Mesothelial cell of epicardium (in vitro differentiated cells): ENCODE measurements at regions not wholly inside any gene's neighbourhood (a gene's known extent, or its start where the extent isn't known, plus 50 kb on each side); places are given as distances from the start of the nearest gene placed in this dataset.

Source experiments
- DNase-seq, 2 experiments: peaks; one replicate each; pipeline ENCODE4 v3.0.0; 2021; ENCODE audit warnings: low spot score in 2 of 2; ENCODE audit not compliant: unreplicated experiment in 2 of 2
- H3K27ac Mint-ChIP-seq: 2 replicates; pipeline ENCODE4 v1.8.0; 2021; ENCODE audit warnings: mixed read lengths
- H3K27me3 Mint-ChIP-seq: 2 replicates; pipeline ENCODE4 v1.8.0; 2021; ENCODE audit warnings: low read depth, mixed read lengths
- H3K36me3 Mint-ChIP-seq: 2 replicates; pipeline ENCODE4 v1.8.0; 2021; ENCODE audit warnings: mixed read lengths
- H3K4me1 Mint-ChIP-seq: 2 replicates; pipeline ENCODE4 v1.8.0; 2021; ENCODE audit warnings: mixed read lengths
- H3K4me3 Mint-ChIP-seq: 2 replicates; pipeline ENCODE4 v1.8.0; 2021; ENCODE audit warnings: mild to moderate bottlenecking, moderate library complexity, mixed read lengths
- H3K9me3 Mint-ChIP-seq: 2 replicates; pipeline ENCODE4 v1.8.0; 2021; ENCODE audit warnings: mixed read lengths
- TF ChIP-seq, protein P1 (sequence below): fragments of 200-600 bp; sonication (generic); IDR thresholded peaks from one replicate; pipeline ENCODE4 v1.5.0; 2021; ENCODE audit warnings: antibody characterized with exemption; ENCODE audit not compliant: unreplicated experiment

DNA sequence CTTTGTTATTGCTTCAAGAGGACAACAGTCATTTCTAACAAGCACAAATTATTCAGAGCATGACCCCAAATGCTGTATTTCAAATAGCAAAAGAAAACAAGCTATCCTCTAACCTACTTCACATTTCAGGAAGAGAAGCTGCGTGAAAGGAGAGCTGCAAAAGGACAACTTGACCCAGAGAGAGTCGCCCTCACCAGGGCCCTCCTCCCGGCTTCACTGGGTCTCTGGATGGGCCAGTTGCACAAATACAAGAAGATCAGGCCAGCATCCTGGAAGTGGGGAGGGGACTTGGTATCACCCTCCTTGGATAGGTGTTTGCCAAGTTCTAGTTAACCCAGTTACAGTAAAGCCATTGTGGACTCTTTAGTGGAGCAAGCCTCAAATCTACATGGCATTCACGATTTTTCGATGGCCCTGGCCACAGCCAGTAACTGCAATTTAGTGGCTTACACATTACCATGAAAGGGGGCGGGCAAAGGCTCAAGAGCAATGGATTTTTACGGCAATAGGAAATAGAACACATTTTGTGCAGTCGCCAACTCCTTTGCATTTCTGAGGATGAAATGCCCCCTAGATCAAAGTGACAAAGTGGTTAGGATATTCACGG lies 166.9 kb upstream of the DIO2 start:
- H3K9me3 Mint-ChIP-seq: no peaks in the 10 kb centered on the region
- H3K4me1 Mint-ChIP-seq: no peaks in the 10 kb centered on the region
- H3K36me3 Mint-ChIP-seq: no peaks in the 10 kb centered on the region
- no peak overlapping the region for H3K27ac Mint-ChIP-seq
- TF ChIP-seq, protein P1, sequence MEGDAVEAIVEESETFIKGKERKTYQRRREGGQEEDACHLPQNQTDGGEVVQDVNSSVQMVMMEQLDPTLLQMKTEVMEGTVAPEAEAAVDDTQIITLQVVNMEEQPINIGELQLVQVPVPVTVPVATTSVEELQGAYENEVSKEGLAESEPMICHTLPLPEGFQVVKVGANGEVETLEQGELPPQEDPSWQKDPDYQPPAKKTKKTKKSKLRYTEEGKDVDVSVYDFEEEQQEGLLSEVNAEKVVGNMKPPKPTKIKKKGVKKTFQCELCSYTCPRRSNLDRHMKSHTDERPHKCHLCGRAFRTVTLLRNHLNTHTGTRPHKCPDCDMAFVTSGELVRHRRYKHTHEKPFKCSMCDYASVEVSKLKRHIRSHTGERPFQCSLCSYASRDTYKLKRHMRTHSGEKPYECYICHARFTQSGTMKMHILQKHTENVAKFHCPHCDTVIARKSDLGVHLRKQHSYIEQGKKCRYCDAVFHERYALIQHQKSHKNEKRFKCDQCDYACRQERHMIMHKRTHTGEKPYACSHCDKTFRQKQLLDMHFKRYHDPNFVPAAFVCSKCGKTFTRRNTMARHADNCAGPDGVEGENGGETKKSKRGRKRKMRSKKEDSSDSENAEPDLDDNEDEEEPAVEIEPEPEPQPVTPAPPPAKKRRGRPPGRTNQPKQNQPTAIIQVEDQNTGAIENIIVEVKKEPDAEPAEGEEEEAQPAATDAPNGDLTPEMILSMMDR: no peak
- H3K27me3 Mint-ChIP-seq: no peaks in the 10 kb centered on the region
- H3K4me3 Mint-ChIP-seq: no peak overlapping the region
- no peak for DNase-seq

DNA sequence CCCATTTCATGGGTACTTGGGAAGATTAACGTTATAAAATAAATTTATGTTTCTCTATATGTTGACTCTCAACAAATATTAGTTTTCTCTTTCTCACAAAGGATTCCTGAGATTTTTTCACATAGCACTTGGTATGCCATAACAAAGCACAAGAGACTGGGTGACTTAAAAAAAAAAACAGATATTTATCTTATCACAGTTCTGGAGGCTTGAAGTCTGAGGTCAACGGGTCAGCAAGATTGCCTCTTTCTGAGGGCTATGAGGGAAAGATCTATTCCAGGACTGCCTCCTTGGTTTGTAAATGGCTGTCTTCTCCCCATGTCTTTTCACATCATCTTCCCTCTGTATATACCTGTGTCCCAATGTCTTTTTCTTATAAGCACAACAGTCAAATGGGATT lies 153.5 kb upstream of the DIO2 start:
- Mint-ChIP-seq H3K36me3 (no peaks in the 10 kb centered on the region), H3K9me3 (peaks cover 3% of the 10 kb centered on the region), H3K4me3 (no peak overlapping the region), H3K4me1 (peaks cover 5% of the 10 kb centered on the region), H3K27me3 (no peaks in the 10 kb centered on the region), H3K27ac (no peak overlapping the region)
- TF ChIP-seq, protein P1: no peak
- DNase-seq: no peak

DNA sequence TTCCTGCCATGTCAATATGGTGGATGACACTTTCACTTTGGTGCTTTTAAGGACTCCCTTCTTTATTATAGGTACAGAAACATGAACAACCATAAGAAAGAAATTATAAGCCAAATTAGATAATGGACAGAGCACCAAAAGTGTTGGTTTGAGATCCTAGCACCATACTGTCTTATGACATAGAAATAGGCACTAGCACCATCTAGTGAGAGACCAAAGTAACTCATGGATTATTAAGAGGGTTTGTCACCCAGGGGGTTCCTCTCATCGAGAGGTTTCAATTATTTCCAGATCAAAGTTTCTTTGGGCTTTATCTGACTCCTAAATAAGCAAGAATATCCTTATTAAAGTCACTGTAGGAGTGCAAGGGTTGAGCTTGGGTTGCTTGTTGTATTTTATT lies 153.0 kb upstream of the DIO2 start:
- DNase-seq: no peak
- Mint-ChIP-seq H3K4me1 (peaks cover 5% of the 10 kb centered on the region), H3K36me3 (no peaks in the 10 kb centered on the region), H3K9me3 (peaks cover 3% of the 10 kb centered on the region), H3K27me3 (no peaks in the 10 kb centered on the region), H3K27ac (no peak overlapping the region), H3K4me3 (no peak overlapping the region)
- TF ChIP-seq, protein P1: no peak

DNA sequence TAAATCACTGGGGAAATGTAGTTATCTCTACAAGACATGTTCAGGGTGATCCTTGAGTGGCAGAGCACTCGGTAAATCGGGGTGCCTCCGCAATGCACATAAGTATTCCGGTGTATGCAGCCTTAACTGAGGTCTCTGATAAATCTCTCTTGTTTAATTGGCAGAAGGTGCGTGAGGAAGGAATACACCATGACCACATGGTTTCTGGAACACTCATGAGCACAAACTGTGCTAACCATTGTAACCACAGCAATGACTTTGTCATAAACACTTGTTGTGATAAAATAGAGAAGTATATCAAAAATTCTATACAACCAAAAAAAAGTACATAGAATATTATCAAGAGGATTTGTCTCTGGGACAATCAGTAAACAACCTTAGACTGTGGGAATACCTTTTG lies 146.8 kb upstream of the DIO2 start:
- TF ChIP-seq, protein P1: no peak
- H3K4me1 Mint-ChIP-seq: no peaks in the 10 kb centered on the region
- H3K9me3 Mint-ChIP-seq: peaks cover 3% of the 10 kb centered on the region
- DNase-seq: no peak
- no peak overlapping the region for H3K27ac Mint-ChIP-seq
- no peaks in the 10 kb centered on the region for H3K36me3 Mint-ChIP-seq
- H3K4me3 Mint-ChIP-seq: no peak overlapping the region
- H3K27me3 Mint-ChIP-seq: no peaks in the 10 kb centered on the region

DNA sequence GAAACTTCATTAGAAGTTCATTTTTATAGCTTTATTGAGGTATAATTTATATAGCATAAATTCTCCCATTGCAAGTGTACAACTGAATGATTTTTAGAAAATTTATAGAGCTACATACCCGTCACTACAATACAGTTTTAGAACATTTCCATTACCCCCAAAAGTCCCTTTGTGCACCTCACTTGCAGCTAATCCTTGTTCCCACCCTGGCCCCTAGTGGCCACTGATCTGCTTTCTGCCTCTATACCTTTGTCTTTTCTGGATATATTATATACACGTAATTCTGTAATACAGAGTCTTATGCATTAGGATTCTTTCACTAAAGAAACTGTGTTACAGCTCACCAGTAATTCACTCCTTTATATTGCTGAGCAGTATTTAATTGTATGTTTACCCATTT lies 145.1 kb upstream of the DIO2 start:
- H3K27me3 Mint-ChIP-seq: no peaks in the 10 kb centered on the region
- no peaks in the 10 kb centered on the region for H3K9me3 Mint-ChIP-seq
- no peaks in the 10 kb centered on the region for H3K4me1 Mint-ChIP-seq
- no peak overlapping the region for H3K27ac Mint-ChIP-seq
- DNase-seq: no peak
- no peak overlapping the region for H3K4me3 Mint-ChIP-seq
- H3K36me3 Mint-ChIP-seq: no peaks in the 10 kb centered on the region
- TF ChIP-seq, protein P1: peak; percentile 29
